Neural cell (in vitro differentiated cells): ENCODE measurements at regions not wholly inside any gene's neighbourhood (a gene's known extent, or its start where the extent isn't known, plus 50 kb on each side); places are given as distances from the start of the nearest gene placed in this dataset.

Experiments used
- H2AFZ ChIP-seq: fragments of 200-600, 300-800 bp; sonication (generic), shearing (Covaris generic); 2 replicates; pipeline ENCODE4 v1.6.0; 2014; ENCODE audit warnings: low read depth, mild to moderate bottlenecking, antibody characterized with exemption, low read length, moderate library complexity
- H3F3A ChIP-seq: fragments of 200-600 bp; shearing (Covaris generic); 2 replicates; pipeline ENCODE4 v1.6.1; 2016; ENCODE audit warnings: mild to moderate bottlenecking, moderate library complexity, mixed read lengths, antibody characterized with exemption, low read length; ENCODE audit not compliant: insufficient read depth, poor library complexity, severe bottlenecking
- H3K27ac ChIP-seq: fragments of 200-600, 300-800 bp; sonication (generic), shearing (Covaris generic); 2 replicates; pipeline ENCODE4 v1.5.1; 2014; ENCODE audit warnings: mild to moderate bottlenecking, low read length, moderate library complexity
- H3K27me3 ChIP-seq: fragments of 300-800, 200-600 bp; sonication (generic), shearing (Covaris generic); 2 replicates; pipeline ENCODE4 v1.6.0; 2014; ENCODE audit warnings: mild to moderate bottlenecking, low read depth, low read length, moderate library complexity; ENCODE audit not compliant: insufficient read depth
- H3K36me3 ChIP-seq: fragments of 300-800, 200-600 bp; sonication (generic), shearing (Covaris generic); 2 replicates; pipeline ENCODE4 v1.5.1; 2014; ENCODE audit warnings: mild to moderate bottlenecking, antibody characterized with exemption, low read length, moderate library complexity; ENCODE audit not compliant: insufficient read depth
- H3K4me2 ChIP-seq: fragments of 300-800, 200-600 bp; sonication (generic), shearing (Covaris generic); 2 replicates; pipeline ENCODE4 v1.6.0; 2014; ENCODE audit warnings: mild to moderate bottlenecking, low read length
- H3K4me3 ChIP-seq: fragments of 300-800, 200-600 bp; sonication (generic), shearing (Covaris generic); 2 replicates; pipeline ENCODE4 v1.5.1; 2014; ENCODE audit warnings: mild to moderate bottlenecking, low read length, moderate library complexity
- H3K79me2 ChIP-seq: fragments of 200-600 bp; shearing (Covaris generic); replicated peaks from 2 replicates; pipeline ENCODE4 v1.6.0; 2014; ENCODE audit warnings: mild to moderate bottlenecking, low read length, moderate library complexity; ENCODE audit not compliant: insufficient read depth
- H3K9ac ChIP-seq: fragments of 300-800, 200-600 bp; sonication (generic), shearing (Covaris generic); 2 replicates; pipeline ENCODE4 v1.6.1; 2016; ENCODE audit warnings: mild to moderate bottlenecking, low read length, mixed read lengths
- H3K9me2 ChIP-seq: fragments of 200-600 bp; shearing (Covaris generic); 2 replicates; pipeline ENCODE4 v1.6.1; 2016; ENCODE audit warnings: mild to moderate bottlenecking, low read length, mixed read lengths; ENCODE audit not compliant: insufficient read depth
- H3K9me3 ChIP-seq: fragments of 200-600, 300-800 bp; sonication (generic), shearing (Covaris generic); 2 replicates; pipeline ENCODE4 v1.6.1; 2016; ENCODE audit warnings: mild to moderate bottlenecking, mixed run types, low read length, moderate library complexity, mixed read lengths
- H4K20me1 ChIP-seq: fragments of 200-600 bp; shearing (Covaris generic); 2 replicates; pipeline ENCODE4 v1.6.1; 2016; ENCODE audit warnings: mild to moderate bottlenecking, mixed run types; ENCODE audit not compliant: insufficient read depth
- EP300 ChIP-seq: fragments of 450-650 bp; conservative IDR thresholded peaks from 2 replicates; pipeline ENCODE4 v1.6.1; 2014; ENCODE audit warnings: antibody characterized with exemption, mild to moderate bottlenecking, moderate library complexity; ENCODE audit not compliant: poor library complexity, severe bottlenecking
- EZH2 ChIP-seq: fragments of 200-600, 300-800 bp; shearing (Covaris generic), sonication (generic); IDR thresholded peaks from 2 replicates; pipeline ENCODE4 v1.6.1; 2014; ENCODE audit warnings: antibody characterized with exemption, low read length, borderline replicate concordance, mild to moderate bottlenecking; ENCODE audit not compliant: insufficient read depth, poor library complexity, severe bottlenecking
- MXI1 ChIP-seq: fragments of 450-650 bp; conservative IDR thresholded peaks from 2 replicates; pipeline ENCODE4 v1.6.1; 2014; ENCODE audit warnings: antibody characterized with exemption, mild to moderate bottlenecking; ENCODE audit not compliant: poor library complexity, severe bottlenecking
- POLR2AphosphoS5 ChIP-seq: IDR thresholded peaks from 2 replicates; pipeline ENCODE4 v1.6.1; 2012
- RAD21 ChIP-seq: fragments of 450-650 bp; conservative IDR thresholded peaks from 2 replicates; pipeline ENCODE4 v1.6.1; 2014; ENCODE audit warnings: antibody characterized with exemption, mild to moderate bottlenecking, moderate library complexity
- SMC3 ChIP-seq: fragments of 450-650 bp; conservative IDR thresholded peaks from 2 replicates; pipeline ENCODE4 v1.6.1; 2014; ENCODE audit warnings: antibody characterized with exemption, mild to moderate bottlenecking, moderate library complexity; ENCODE audit not compliant: poor library complexity
- TAF1 ChIP-seq: IDR thresholded peaks from 2 replicates; pipeline ENCODE4 v1.6.1; 2012; ENCODE audit warnings: low read depth
- TF ChIP-seq, protein P1 (sequence below): fragments of 450-650 bp; IDR thresholded peaks from 2 replicates; pipeline ENCODE4 v1.5.1; 2014; ENCODE audit warnings: antibody characterized with exemption, mild to moderate bottlenecking, moderate library complexity; ENCODE audit not compliant: poor library complexity, severe bottlenecking
- TF ChIP-seq, protein P2 (sequence below): IDR thresholded peaks from 2 replicates; pipeline ENCODE4 v1.6.1; 2012; ENCODE audit warnings: borderline replicate concordance

DNA sequence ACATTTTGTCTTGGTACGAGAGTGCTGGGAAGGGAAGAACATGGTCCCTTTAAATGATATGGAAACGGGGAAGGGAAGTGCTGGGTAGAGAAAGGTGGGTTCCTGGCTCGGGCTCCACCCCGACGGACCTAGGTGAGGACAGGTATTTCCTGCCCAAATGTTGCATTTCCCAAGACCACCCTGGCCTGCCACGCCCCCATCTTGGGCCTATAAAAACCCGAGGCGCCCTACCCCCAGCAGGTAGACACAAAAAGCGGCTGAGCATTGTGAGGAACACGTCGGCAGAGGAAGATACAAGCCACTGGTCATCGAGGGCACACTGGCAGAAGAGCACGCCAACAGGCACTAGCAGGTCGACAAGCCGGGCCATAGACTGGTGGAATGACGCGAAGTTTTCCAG lies 99.4 kb downstream of the AASDHPPT start:
- no peak overlapping the region for H3K27ac ChIP-seq
- no peaks in the 10 kb centered on the region for H4K20me1 ChIP-seq
- no peak overlapping the region for H2AFZ ChIP-seq
- H3K9ac ChIP-seq = no peak overlapping the region
- no peaks in the 10 kb centered on the region for H3K27me3 ChIP-seq
- no peak overlapping the region for H3K4me3 ChIP-seq
- TF ChIP-seq, protein P1, sequence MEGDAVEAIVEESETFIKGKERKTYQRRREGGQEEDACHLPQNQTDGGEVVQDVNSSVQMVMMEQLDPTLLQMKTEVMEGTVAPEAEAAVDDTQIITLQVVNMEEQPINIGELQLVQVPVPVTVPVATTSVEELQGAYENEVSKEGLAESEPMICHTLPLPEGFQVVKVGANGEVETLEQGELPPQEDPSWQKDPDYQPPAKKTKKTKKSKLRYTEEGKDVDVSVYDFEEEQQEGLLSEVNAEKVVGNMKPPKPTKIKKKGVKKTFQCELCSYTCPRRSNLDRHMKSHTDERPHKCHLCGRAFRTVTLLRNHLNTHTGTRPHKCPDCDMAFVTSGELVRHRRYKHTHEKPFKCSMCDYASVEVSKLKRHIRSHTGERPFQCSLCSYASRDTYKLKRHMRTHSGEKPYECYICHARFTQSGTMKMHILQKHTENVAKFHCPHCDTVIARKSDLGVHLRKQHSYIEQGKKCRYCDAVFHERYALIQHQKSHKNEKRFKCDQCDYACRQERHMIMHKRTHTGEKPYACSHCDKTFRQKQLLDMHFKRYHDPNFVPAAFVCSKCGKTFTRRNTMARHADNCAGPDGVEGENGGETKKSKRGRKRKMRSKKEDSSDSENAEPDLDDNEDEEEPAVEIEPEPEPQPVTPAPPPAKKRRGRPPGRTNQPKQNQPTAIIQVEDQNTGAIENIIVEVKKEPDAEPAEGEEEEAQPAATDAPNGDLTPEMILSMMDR = no peak
- no peak overlapping the region for H3K4me2 ChIP-seq
- no peaks in the 10 kb centered on the region for H3K36me3 ChIP-seq
- no peaks in the 10 kb centered on the region for H3K9me3 ChIP-seq
- no peaks in the 10 kb centered on the region for H3K9me2 ChIP-seq
- H3K79me2 ChIP-seq = no peaks in the 10 kb centered on the region
- no peaks in the 10 kb centered on the region for H3F3A ChIP-seq

DNA sequence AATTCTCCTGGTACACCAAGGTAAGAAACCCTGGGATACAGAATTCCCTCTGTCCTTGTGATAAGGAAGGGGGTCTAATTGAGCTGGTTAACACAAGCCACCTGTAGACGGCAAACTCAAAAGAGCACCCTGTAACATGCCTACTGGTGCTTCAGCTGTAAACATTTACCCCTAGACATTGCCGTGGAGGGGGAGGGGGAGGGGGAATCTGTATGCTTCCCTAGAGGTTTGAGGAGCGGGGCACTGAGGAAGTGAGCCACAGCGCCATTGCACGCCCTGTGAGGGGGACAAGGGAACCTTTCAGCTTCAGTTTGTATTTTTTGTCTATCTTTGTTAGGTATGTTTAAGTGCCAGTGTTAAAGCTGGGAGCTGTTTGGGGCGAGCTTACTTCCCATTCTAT lies 99.8 kb downstream of the AASDHPPT start:
- Histone ChIP-seq H3K27me3 (no peaks in the 10 kb centered on the region), H3K4me3 (no peak overlapping the region), H3K9ac (no peak overlapping the region), H3K27ac (no peak overlapping the region), H3K9me3 (no peaks in the 10 kb centered on the region), H3K79me2 (no peaks in the 10 kb centered on the region), H3K4me2 (no peak overlapping the region), H2AFZ (no peak overlapping the region), H4K20me1 (no peaks in the 10 kb centered on the region), H3K36me3 (no peaks in the 10 kb centered on the region), H3F3A (no peaks in the 10 kb centered on the region), H3K9me2 (no peaks in the 10 kb centered on the region)
- no peak for TF ChIP-seq EZH2
- no peak for TF ChIP-seq RAD21
- no peak for TF ChIP-seq EP300

DNA sequence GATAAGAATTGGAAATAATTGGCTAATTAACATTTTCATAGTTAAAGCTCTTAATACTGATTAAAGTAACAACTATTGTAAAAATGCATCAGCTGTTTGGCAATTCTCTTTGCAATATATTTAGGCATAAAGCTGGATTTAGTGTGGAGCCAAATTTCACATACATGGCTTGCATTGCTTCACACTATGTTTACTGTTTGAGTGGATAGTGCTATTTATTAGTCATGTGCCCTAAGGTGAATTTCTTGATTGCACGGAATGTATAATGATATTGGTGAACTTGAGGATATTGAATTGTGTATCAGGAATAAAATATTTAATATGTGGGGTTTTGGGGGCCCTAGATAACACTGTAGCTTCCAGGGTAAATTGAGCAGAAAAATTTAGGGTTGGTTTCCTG lies 100.9 kb downstream of the AASDHPPT start:
- no peak overlapping the region for H3K4me2 ChIP-seq
- H3K9me3 ChIP-seq = no peaks in the 10 kb centered on the region
- H3K4me3 ChIP-seq = no peak overlapping the region
- no peaks in the 10 kb centered on the region for H4K20me1 ChIP-seq
- H3K27me3 ChIP-seq = no peaks in the 10 kb centered on the region
- H3K9ac ChIP-seq = no peak overlapping the region
- no peaks in the 10 kb centered on the region for H3K9me2 ChIP-seq
- no peaks in the 10 kb centered on the region for H3K79me2 ChIP-seq
- H2AFZ ChIP-seq = no peak overlapping the region
- TF ChIP-seq, protein P2, sequence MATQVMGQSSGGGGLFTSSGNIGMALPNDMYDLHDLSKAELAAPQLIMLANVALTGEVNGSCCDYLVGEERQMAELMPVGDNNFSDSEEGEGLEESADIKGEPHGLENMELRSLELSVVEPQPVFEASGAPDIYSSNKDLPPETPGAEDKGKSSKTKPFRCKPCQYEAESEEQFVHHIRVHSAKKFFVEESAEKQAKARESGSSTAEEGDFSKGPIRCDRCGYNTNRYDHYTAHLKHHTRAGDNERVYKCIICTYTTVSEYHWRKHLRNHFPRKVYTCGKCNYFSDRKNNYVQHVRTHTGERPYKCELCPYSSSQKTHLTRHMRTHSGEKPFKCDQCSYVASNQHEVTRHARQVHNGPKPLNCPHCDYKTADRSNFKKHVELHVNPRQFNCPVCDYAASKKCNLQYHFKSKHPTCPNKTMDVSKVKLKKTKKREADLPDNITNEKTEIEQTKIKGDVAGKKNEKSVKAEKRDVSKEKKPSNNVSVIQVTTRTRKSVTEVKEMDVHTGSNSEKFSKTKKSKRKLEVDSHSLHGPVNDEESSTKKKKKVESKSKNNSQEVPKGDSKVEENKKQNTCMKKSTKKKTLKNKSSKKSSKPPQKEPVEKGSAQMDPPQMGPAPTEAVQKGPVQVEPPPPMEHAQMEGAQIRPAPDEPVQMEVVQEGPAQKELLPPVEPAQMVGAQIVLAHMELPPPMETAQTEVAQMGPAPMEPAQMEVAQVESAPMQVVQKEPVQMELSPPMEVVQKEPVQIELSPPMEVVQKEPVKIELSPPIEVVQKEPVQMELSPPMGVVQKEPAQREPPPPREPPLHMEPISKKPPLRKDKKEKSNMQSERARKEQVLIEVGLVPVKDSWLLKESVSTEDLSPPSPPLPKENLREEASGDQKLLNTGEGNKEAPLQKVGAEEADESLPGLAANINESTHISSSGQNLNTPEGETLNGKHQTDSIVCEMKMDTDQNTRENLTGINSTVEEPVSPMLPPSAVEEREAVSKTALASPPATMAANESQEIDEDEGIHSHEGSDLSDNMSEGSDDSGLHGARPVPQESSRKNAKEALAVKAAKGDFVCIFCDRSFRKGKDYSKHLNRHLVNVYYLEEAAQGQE = no peak
- no peak for TF ChIP-seq RAD21
- no peak for TF ChIP-seq TAF1
- no peak for TF ChIP-seq POLR2AphosphoS5
- no peak for TF ChIP-seq SMC3
- TF ChIP-seq EP300 = no peak
- TF ChIP-seq, protein P1 = no peak
- TF ChIP-seq EZH2 = no peak
- no peak for TF ChIP-seq MXI1
- H3K36me3 ChIP-seq = no peaks in the 10 kb centered on the region
- no peak overlapping the region for H3K27ac ChIP-seq
- H3F3A ChIP-seq = no peaks in the 10 kb centered on the region
